Islet of Langerhans (tissue), 1 donor: ENCODE measurements at regions not wholly inside any gene's neighbourhood (a gene's known extent, or its start where the extent isn't known, plus 50 kb on each side); places are given as distances from the start of the nearest gene placed in this dataset.
"Not testable (repeated sequence)": the region's sequence is repeated elsewhere in the genome, so short reads cannot be mapped to it uniquely, and the experiment has no call there.

ENCODE experiments used
- FAIRE-seq: peaks from one replicate; lab custom pipeline; 2011; peaks lifted over from hg19 to GRCh38; lab: Jason Lieb, UNC

- no peak for FAIRE-seq
Measured at GRCh38 chr5:116733991-116734975, 159.7 kb upstream of the SEMA6A start.

- FAIRE-seq, result no peak
Measured at GRCh38 chr5:116732591-116732990, 158.0 kb upstream of the SEMA6A start.

GRCh38 chr5:116731432-116731831 lies 156.8 kb upstream of the SEMA6A start:
- FAIRE-seq, result no peak

GRCh38 chr5:116730706-116731105 lies 156.1 kb upstream of the SEMA6A start:
- FAIRE-seq, result no peak

- no peak for FAIRE-seq
Measured at GRCh38 chr5:116730185-116730584, 155.6 kb upstream of the SEMA6A start.

- no peak for FAIRE-seq
Measured at GRCh38 chr5:116727248-116727647, 152.6 kb upstream of the SEMA6A start.

- FAIRE-seq, result not testable (repeated sequence)
Measured at GRCh38 chr5:116726180-116726579, 151.6 kb upstream of the SEMA6A start.

GRCh38 chr5:116724971-116725370 lies 150.3 kb upstream of the SEMA6A start:
- FAIRE-seq, result no peak

GRCh38 chr5:116722651-116723050 lies 148.0 kb upstream of the SEMA6A start:
- FAIRE-seq, result no peak

- FAIRE-seq, result no peak
Measured at GRCh38 chr5:116719106-116719505, 144.5 kb upstream of the SEMA6A start.

GRCh38 chr5:116718317-116718716 lies 143.7 kb upstream of the SEMA6A start:
- no peak for FAIRE-seq

- FAIRE-seq, result no peak
Measured at GRCh38 chr5:116709082-116709481, 134.5 kb upstream of the SEMA6A start.

- FAIRE-seq, result peak; percentile 56
Measured at GRCh38 chr5:116705121-116705519, 130.5 kb upstream of the SEMA6A start.

GRCh38 chr5:116703941-116704340 lies 129.3 kb upstream of the SEMA6A start:
- no peak for FAIRE-seq

GRCh38 chr5:116703328-116703727 lies 128.7 kb upstream of the SEMA6A start:
- FAIRE-seq, result no peak

- FAIRE-seq, result no peak
Measured at GRCh38 chr5:116702776-116703175, 128.2 kb upstream of the SEMA6A start.

GRCh38 chr5:116699332-116699731 lies 124.7 kb upstream of the SEMA6A start:
- FAIRE-seq, result no peak

GRCh38 chr5:116696366-116696765 lies 121.7 kb upstream of the SEMA6A start:
- no peak for FAIRE-seq

GRCh38 chr5:116695681-116696080 lies 121.1 kb upstream of the SEMA6A start:
- no peak for FAIRE-seq

GRCh38 chr5:116686438-116686837 lies 111.8 kb upstream of the SEMA6A start:
- no peak for FAIRE-seq

- no peak for FAIRE-seq
Measured at GRCh38 chr5:116685931-116686330, 111.3 kb upstream of the SEMA6A start.

GRCh38 chr5:116685069-116685468 lies 110.4 kb upstream of the SEMA6A start:
- no peak for FAIRE-seq

GRCh38 chr5:116681334-116682013 lies 106.9 kb upstream of the SEMA6A start:
- no peak for FAIRE-seq

GRCh38 chr5:116675626-116675910 lies 100.9 kb upstream of the SEMA6A start:
- no peak for FAIRE-seq
